ENCODE measurements at regions not wholly inside any gene's neighbourhood (a gene's known extent, or its start where the extent isn't known, plus 50 kb on each side); places are given as distances from the start of the nearest gene placed in this dataset.

DNA sequence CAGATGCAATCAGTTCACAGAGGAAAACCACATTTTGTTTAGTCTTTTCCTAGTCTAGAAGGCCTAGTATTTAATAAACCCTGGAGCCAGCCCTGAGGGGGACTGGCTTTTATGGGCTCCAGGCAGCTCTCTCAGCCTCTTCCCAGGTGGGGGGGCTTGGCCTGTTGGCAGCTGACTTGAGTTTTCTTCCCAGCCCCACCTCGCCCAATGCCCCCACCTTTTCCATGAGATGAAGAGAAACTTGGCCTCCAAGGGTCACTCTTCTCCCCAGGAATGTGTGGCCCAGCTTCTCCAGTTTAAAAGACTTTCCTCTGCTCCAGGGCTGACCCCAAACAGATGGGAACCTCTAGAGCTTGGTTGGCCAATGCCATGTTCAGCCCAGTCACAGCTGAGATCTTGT is 196.1 kb downstream of the BMP7 start:
- TF ChIP-seq, protein P1, sequence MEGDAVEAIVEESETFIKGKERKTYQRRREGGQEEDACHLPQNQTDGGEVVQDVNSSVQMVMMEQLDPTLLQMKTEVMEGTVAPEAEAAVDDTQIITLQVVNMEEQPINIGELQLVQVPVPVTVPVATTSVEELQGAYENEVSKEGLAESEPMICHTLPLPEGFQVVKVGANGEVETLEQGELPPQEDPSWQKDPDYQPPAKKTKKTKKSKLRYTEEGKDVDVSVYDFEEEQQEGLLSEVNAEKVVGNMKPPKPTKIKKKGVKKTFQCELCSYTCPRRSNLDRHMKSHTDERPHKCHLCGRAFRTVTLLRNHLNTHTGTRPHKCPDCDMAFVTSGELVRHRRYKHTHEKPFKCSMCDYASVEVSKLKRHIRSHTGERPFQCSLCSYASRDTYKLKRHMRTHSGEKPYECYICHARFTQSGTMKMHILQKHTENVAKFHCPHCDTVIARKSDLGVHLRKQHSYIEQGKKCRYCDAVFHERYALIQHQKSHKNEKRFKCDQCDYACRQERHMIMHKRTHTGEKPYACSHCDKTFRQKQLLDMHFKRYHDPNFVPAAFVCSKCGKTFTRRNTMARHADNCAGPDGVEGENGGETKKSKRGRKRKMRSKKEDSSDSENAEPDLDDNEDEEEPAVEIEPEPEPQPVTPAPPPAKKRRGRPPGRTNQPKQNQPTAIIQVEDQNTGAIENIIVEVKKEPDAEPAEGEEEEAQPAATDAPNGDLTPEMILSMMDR (IDR thresholded peaks at IDR 0.05; ENCODE audit: low read depth, low read length, poor library complexity, severe bottlenecking) = no peak
- no peak for TF ChIP-seq EZH2phosphoT487 (IDR thresholded peaks at IDR 0.05; ENCODE audit: borderline replicate concordance, low read length)
